ENCODE measurements at regions not wholly inside any gene's neighbourhood (a gene's known extent, or its start where the extent isn't known, plus 50 kb on each side); places are given as distances from the start of the nearest gene placed in this dataset.
"Not testable (repeated sequence)": the region's sequence is repeated elsewhere in the genome, so short reads cannot be mapped to it uniquely, and the experiment has no call there.

- Histone ChIP-seq H3K4me1 (no peaks in the 10 kb centered on the region), H3K27me3 (peaks cover 0 to 54% (median 0%) of the 10 kb centered on the region in 4 donors), H3K27ac (replicated peaks in 1 of 4) (no peak overlapping the region), H3K36me3 (no peaks in the 10 kb centered on the region), H3K4me3 (no peak overlapping the region), H3K9me3 (no peaks in the 10 kb centered on the region)
- 69% methylated on average over 3 of the region's 5 CpGs for WGBS
- intact Hi-C loops (cut with DNase I) = no loop called here
- DNase-seq (ENCODE audit: extremely low spot score) = peak; percentile 62
- TF ChIP-seq CTCF (IDR thresholded peaks at IDR 0.05) (no peak), EP300 (IDR thresholded peaks at IDR 0.05) (no peak)
These were observed 519.8 kb downstream of the PTPRU start for GRCh38 chr1:29756085-29756484.

GRCh38 chr1:29755412-29756015 is 519.2 kb downstream of the PTPRU start:
- H3K27me3 ChIP-seq = peaks cover 0 to 51% (median 0%) of the 10 kb centered on the region in 4 donors
- H3K4me1 ChIP-seq; H3K27ac ChIP-seq (replicated peaks in 1 of 4); H3K36me3 ChIP-seq; intact Hi-C loops (cut with DNase I); H3K4me3 ChIP-seq; H3K9me3 ChIP-seq: not testable (repeated sequence)
- WGBS = 83% methylated on average over 3 of the region's 6 CpGs
- peak; percentile 66 for DNase-seq (ENCODE audit: extremely low spot score)

- DNase-seq (ENCODE audit: extremely low spot score) = peak; percentile 72
- TF ChIP-seq CTCF (IDR thresholded peaks at IDR 0.05) = no peak
- TF ChIP-seq POLR2A (IDR thresholded peaks at IDR 0.05; ENCODE audit: low read depth) = no peak
- no peak for TF ChIP-seq EP300 (IDR thresholded peaks at IDR 0.05)
- no peak for TF ChIP-seq POLR2AphosphoS5 (IDR thresholded peaks at IDR 0.05)
These were observed 518.5 kb downstream of the PTPRU start for GRCh38 chr1:29754573-29755375.

GRCh38 chr1:29753771-29754572 is 517.6 kb downstream of the PTPRU start:
- DNase-seq (ENCODE audit: extremely low spot score) = peak; percentile 89
- no peaks in the 10 kb centered on the region for H3K36me3 ChIP-seq
- H3K27ac ChIP-seq (replicated peaks in 1 of 4) = no peak overlapping the region
- intact Hi-C loops (cut with DNase I) = no loop called here
- no peaks in the 10 kb centered on the region for H3K4me1 ChIP-seq
- WGBS = 48% methylated on average over 3 of the region's 3 CpGs
- peaks cover 0 to 43% (median 0%) of the 10 kb centered on the region in 4 donors for H3K27me3 ChIP-seq
- TF ChIP-seq POLR2AphosphoS5 (IDR thresholded peaks at IDR 0.05) (no peak), CTCF (IDR thresholded peaks at IDR 0.05) (no peak), POLR2A (IDR thresholded peaks at IDR 0.05; ENCODE audit: low read depth) (no peak), EP300 (IDR thresholded peaks at IDR 0.05) (no peak)
- no peaks in the 10 kb centered on the region for H3K9me3 ChIP-seq
- H3K4me3 ChIP-seq = no peak overlapping the region

More at GRCh38 chr1:29754573-29755375, 518.5 kb downstream of the PTPRU start:
- Histone ChIP-seq H3K36me3 (no peaks in the 10 kb centered on the region), H3K27ac (replicated peaks in 1 of 4) (no peak overlapping the region), H3K4me3 (no peak overlapping the region), H3K4me1 (no peaks in the 10 kb centered on the region), H3K27me3 (peaks cover 0 to 46% (median 0%) of the 10 kb centered on the region in 4 donors), H3K9me3 (no peaks in the 10 kb centered on the region)
- 81% methylated on average over 14 of the region's 14 CpGs for WGBS
- intact Hi-C loops (cut with DNase I) = no loop called here

- Histone ChIP-seq H3K36me3 (no peaks in the 10 kb centered on the region), H3K27me3 (peaks cover 0 to 40% (median 0%) of the 10 kb centered on the region in 4 donors), H3K27ac (replicated peaks in 1 of 4) (no peak overlapping the region), H3K9me3 (no peaks in the 10 kb centered on the region), H3K4me1 (no peaks in the 10 kb centered on the region), H3K4me3 (no peak overlapping the region)
- peak; percentile 86 for DNase-seq (ENCODE audit: extremely low spot score)
- intact Hi-C loops (cut with DNase I) = no loop called here
- no peak for TF ChIP-seq EP300 (IDR thresholded peaks at IDR 0.05)
- no CpG with 5 or more reads among the region's 1 CpG for WGBS
These were observed 516.9 kb downstream of the PTPRU start for GRCh38 chr1:29753244-29753643.

All from esophagus muscularis mucosa (tissue), 4 donors.